Epithelial cell of proximal tubule (primary cell): ENCODE measurements at regions not wholly inside any gene's neighbourhood (a gene's known extent, or its start where the extent isn't known, plus 50 kb on each side); places are given as distances from the start of the nearest gene placed in this dataset.

ENCODE experiments used
- DNase-seq: peaks from one replicate; pipeline ENCODE4 v3.0.0-alpha.2; 2011; ENCODE audit warnings: low read depth
- H3K4me3 ChIP-seq: 2 replicates; pipeline ENCODE4 v1.5.1; 2011; ENCODE audit warnings: low read depth, mild to moderate bottlenecking, low read length
- CTCF ChIP-seq: conservative IDR thresholded peaks from 2 replicates; pipeline ENCODE4 v1.5.1; 2012; ENCODE audit warnings: low read depth, mild to moderate bottlenecking, low read length

- no peak for DNase-seq
- no peak for TF ChIP-seq CTCF
- no peak overlapping the region for H3K4me3 ChIP-seq
Measured at GRCh38 chr5:2586016-2586715, 165.3 kb downstream of the IRX2 start.

GRCh38 chr5:2584579-2585269 lies 166.8 kb downstream of the IRX2 start:
- no peak overlapping the region for H3K4me3 ChIP-seq
- DNase-seq, result no peak
- TF ChIP-seq CTCF, result no peak

- TF ChIP-seq CTCF, result no peak
- no peak for DNase-seq
- no peak overlapping the region for H3K4me3 ChIP-seq
Measured at GRCh38 chr5:2582507-2582906, 169.0 kb downstream of the IRX2 start.

- no peak for DNase-seq
- H3K4me3 ChIP-seq, result no peak overlapping the region
- no peak for TF ChIP-seq CTCF
Measured at GRCh38 chr5:2582106-2582505, 169.4 kb downstream of the IRX2 start.

GRCh38 chr5:2581418-2581817 lies 170.1 kb downstream of the IRX2 start:
- DNase-seq, result no peak
- no peak overlapping the region for H3K4me3 ChIP-seq
- no peak for TF ChIP-seq CTCF

GRCh38 chr5:2579126-2579525 lies 172.4 kb downstream of the IRX2 start:
- no peak for DNase-seq
- no peak overlapping the region for H3K4me3 ChIP-seq
- TF ChIP-seq CTCF, result no peak

GRCh38 chr5:2577312-2578036 lies 174.0 kb downstream of the IRX2 start:
- no peak for TF ChIP-seq CTCF
- H3K4me3 ChIP-seq, result no peak overlapping the region
- DNase-seq, result no peak
